UCSD-AML1 (cell line): ENCODE measurements at regions not wholly inside any gene's neighbourhood (a gene's known extent, or its start where the extent isn't known, plus 50 kb on each side); places are given as distances from the start of the nearest gene placed in this dataset.
"Not testable (repeated sequence)": the region's sequence is repeated elsewhere in the genome, so short reads cannot be mapped to it uniquely, and the experiment has no call there.

ENCODE experiments used
- DNase-seq: peaks from one replicate; lab custom pipeline; 2025; ENCODE audit not compliant: unreplicated experiment; lab: John Stamatoyannopoulos, UW

DNA sequence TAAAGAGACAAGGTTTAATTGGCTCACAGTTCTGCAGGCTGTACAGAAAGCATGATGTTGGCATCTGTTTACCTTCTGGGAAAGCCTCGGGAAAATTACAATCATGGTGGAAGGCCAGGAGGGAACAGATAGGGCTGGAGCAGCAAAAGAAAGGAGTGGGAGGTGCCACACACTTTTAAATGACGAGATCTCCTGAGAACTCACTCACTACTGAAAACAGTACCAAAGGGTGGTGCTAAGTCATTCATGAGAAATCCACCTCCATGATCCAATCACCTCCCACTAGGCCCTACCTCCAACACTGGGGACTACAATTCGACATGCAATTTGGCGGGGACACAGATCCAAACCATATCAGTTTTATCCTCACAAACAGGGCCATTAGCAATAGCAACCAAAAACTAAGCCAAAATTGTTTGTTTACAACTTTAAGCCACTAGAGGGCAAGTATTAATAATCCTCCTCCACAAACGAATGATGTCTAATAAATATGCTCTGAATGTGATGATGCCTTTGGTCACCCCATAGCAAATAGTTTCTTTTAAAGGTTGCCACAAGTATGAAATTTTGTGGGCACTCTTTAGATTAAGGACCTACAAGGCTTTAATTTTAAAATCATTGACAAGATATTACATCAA lies 129.2 kb upstream of the NRBF2 start:
- no peak for DNase-seq

DNA sequence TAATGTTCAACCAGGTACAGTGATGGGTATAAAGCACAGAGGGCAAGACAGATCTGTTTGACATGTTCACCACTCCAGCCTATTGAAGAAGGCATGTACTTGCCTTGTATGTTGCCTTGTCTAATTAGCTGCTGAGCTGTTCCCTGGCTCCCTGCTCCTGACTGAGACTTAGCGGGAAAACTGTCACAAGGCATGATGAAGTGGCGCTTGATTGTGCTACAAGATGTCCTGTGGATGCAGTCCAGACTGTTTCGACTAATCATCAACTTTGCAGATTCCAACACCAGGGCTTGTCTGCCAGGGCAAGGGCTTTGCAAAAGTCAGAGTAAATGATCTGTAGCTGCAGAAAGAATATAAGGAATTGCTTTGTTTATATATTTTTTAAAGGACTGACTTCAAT lies 136.2 kb upstream of the NRBF2 start:
- no peak for DNase-seq

DNA sequence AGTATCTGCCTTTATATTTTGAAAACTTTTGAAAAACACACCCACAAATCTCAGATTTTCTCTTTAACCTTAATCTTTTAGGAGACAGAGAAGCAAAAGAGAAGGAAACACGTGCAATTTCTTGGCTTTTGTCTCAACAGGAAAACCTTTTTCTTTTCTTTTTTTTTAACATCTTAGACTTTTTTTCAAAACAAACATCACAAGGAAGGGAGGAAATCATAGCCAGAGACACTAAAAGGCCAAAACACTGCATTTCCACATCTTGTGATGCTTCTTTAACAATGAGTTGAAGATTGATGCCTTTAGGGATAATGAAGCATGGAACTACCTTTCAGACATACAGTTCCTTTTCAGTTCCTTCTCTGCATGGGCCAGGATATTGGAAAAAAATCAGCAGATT lies 136.6 kb upstream of the NRBF2 start:
- DNase-seq, result no peak

DNA sequence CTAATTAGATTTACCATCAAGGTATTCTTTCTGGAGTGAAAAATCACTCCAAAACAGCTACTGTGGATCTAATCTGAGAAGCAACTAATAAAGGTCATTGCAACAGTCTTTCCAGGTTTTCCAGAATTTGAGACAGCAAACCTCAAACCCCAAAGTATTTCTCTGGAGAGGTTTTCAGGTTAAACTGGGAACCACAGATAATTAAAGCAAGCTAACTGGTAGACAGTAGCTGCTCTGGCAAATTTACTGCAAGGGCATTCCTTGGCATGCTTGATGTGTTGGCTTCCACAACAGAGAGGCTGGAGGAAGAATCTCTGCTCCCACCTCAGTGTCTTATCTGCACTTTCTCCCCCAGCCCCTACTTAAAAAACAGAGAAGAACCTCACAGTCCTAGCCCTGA lies 140.0 kb upstream of the NRBF2 start:
- DNase-seq, result no peak

DNA sequence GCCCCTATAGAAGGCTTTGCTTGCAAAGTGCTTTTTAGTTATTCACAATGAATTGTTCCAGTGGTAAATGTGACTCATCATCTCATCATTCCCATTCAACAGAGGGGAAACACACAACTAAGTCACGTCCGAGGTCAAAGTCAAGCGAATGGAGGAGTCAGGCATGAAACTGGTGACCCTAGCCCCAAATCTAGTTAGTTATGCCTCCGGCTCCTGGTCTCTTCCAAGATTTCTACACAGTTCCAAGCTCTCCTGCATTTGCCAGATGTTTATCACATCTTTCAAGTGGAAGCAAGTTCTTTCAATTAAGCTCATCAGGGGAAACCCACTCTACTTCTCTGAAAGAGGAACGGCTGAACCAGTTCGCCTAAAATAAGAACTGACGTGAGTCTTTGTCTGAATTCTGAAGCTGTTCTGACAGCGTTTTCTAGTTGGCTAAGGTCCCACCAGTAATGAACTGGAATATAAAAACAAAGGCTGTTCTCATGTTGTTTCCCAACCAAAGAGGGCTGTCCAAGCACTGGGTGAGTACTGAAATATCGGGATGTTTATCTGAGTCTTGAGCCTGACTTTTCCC lies 140.9 kb upstream of the NRBF2 start:
- DNase-seq, result no peak

DNA sequence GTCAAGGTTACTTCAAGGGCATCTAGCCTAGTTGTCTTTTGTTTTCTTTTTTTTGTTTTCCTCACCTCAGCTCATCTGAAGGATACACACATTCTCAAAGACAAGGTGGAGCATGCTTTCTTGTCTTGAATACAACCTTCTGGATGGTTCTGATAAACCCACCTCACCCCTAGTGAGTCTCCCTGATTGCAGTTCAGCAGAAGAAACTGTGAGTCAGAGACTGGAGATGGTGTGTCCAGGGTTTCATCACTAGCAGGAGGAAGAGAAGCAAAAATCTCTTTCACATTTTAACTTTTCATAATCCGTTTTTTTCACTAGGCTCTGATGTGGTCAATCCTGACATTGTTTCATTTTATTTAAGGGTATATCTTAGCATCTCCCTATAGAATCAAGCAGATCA lies 143.0 kb upstream of the NRBF2 start:
- DNase-seq, result no peak

DNA sequence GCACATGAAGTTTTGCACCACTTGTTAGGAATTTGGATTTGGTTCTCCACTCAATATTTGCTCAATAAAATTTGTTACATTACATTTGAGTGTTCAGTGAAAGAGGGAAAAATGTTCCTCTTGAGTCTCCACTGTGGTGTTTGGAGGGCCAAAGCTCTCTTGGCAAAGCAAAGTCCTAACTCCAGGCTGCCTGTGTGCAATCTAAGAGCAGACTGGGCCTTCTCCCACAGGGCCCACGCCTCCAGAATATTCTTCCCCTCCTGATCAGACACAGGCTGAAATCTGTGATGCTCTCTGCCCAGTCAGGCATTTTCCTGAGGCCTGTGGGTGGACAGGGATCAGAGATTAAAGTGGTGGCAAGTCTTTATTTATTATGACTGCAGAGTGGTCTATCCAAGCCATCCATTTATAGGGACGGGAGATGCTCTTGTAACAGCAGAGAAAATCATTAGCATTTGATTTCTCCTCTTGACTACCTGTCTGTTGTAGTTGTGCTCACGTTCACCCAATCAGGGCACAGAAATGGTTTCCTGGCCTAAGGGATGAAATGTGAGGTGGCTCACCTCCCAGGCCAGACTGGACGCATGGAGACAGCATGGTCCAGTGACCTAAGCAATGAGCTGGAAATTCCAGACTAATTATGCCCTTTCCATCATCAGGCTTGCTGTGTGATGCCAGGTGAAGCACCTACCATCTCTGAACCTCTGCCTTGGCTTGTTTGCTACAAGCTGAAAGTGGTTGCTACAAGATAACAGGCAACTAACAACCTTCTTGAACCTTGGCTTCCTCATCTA lies 147.1 kb upstream of the NRBF2 start:
- DNase-seq, result no peak

DNA sequence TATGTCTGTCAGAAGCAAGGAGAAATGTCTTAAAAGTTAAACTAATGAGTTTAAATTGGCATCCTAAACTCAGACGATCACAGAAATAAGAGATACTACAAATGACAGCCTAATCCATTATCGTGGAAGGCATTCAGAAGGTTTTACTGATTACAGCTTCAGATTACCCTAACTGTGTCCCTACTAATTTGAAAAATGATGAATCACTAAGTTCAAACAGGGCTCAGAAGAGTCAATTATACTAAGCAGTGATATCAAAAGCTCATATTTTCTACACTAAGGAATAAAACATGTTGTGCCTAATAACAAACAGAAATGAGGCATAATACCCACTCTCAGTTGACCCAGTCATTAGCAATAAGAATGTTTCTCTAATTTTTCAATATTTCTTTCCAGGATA lies 152.0 kb upstream of the NRBF2 start:
- DNase-seq, result no peak

DNA sequence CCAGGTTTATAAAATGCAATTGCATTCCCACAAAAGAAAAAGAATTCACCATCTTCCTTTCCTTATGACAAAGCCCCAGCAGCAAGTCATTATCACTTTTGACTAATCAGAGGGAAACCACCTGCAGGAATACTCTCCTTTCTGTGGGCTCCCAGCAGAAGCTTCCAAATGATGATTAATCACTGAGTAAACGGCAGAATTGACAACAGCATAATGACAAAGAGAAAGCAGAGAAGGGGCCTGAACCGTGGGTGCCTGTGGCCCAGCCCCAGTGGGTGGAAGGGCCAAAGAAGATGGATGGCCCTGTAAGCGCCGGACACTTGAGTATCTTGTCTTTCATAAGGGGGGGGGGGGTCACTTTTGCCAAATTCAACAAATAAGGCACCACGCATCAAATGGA lies 152.4 kb upstream of the NRBF2 start:
- no peak for DNase-seq

DNA sequence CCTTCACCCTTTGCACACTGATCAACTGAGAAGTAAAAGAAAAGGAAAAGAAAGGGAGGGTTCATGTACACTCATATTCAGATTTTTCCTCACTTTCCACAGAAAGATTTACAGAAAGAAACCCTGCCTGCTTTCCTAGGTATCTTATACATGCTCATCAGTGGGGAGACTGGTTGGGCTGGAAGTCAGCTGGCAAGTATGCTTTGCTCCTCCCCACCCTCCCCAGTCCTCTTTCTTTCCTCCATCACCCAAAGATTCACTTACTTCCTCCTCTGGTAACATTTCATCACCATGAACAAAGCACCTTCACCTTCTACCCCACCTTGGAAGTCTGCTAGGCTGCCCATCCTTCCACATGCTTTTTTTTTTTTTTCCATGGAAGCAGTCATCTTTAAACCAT lies 153.2 kb upstream of the NRBF2 start:
- no peak for DNase-seq

DNA sequence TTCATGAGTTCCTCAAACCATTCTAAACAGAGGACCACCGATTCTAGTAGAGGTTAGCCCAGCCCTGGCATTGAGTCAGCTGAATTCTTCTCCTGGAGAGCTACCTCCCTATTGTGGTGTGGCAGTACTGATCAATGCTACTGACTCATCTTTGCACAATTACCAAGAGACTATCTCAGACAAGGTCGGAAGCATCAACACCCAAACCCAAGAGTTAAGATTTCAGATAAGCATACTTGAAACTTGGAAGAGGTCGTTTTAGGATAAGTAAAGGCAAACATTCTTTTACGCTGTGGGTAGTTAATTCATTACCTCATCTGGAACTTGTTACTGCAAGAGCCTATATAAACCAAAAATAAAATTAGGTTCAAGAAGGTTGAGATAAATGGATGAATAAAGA lies 154.6 kb upstream of the NRBF2 start:
- DNase-seq, result no peak

DNA sequence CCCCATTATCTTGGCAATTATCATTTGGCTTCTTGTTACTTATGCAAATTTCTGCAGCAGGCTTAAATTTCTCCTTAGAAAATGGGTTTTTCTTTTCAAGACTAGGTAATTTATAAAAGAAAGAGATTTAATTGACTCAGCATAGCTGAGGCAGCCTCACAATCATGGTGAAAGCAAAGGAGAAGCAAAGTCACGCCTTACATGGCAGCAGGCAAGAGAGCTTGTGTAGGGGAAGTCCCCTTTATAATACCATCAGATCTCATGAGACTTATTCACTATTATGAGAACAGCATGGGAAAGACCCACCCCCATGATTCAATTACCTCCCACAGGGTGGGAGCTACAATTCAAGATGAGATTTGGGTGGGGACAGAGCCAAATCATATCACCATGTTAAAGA lies 158.3 kb upstream of the NRBF2 start:
- not testable (repeated sequence) for DNase-seq

DNA sequence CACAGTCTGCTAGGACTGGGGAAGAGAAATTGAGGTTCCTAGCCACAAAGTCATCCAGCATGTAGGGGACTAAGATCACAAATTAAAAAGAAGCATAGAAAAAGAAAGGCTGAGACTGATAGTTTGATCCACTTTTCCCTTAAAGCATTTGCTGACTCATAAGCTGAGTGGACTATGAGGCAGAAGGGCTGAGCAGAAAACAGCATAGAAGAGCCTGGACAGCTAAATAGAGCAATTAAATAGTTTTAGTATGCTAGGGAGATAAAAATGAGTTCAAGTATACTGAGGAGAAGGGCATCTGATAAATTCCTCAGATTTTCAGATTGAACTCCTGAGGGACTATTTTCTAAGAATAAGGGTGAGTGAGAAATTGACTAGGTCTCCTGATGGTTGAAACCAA lies 155.9 kb upstream of the EGR2 start:
- DNase-seq, result no peak

DNA sequence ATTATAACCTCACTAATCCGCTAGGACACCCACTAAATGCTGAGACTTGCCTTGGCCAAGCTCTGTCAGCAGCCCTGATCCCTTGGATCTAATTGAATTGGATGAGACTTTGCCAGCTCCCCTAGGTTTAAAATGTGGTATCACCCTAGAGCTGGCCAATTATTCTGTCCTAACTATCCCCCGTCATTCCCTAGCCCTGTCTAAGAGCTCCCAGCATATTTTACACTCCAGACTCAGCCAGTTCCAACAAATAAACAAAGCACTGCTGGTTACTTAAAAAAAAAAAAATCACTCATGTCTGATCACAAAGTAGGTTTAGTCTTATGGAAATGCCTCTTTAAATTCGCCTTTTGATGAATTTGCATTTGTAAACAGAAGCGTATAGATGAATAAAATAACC lies 147.9 kb upstream of the EGR2 start:
- no peak for DNase-seq

DNA sequence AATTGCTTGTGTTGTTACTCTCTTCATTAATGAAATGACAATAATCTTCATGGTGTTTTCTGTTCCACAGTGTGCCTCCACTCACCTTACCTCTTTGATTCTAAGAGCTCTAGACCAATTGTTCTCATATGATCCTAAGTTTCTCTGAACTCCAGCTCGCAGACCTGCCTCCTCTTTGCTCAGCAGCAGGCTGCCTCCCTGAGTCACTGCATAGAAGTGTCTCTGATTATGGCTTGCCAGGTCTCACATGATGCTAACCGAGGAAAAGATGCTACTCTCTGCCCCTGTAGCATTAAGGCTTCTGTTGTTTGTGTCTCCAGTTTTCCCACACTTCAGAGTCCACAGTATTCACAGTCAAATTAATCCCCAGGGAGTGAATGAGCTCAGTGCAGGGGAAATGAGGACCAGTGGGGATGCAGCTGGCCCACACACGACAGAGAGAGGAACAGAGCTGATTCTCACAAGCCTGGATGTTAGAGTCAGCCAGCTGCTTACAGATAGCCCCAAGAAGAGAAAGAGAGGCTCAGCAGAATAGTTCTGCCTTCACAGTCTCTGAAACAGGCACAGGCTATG lies 145.9 kb upstream of the EGR2 start:
- DNase-seq, result no peak

DNA sequence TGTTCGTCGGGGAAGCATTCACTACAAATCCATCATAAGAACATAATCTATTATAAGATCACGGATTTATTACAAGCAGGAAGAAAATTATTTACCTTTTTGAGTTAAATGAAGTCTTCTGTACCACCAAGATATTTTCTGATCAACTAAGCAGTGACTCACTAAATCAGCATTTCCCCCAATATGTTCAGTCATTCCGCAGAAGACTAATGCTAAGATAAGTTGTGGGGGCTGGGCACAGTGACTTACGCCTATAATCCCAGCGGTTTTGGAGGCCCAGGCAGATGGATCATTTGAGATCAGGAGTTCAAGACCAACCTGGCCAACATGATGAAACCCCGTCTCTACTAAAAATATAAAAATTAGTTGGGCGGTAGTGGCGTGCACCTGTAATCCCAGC lies 144.2 kb upstream of the EGR2 start:
- no peak for DNase-seq

DNA sequence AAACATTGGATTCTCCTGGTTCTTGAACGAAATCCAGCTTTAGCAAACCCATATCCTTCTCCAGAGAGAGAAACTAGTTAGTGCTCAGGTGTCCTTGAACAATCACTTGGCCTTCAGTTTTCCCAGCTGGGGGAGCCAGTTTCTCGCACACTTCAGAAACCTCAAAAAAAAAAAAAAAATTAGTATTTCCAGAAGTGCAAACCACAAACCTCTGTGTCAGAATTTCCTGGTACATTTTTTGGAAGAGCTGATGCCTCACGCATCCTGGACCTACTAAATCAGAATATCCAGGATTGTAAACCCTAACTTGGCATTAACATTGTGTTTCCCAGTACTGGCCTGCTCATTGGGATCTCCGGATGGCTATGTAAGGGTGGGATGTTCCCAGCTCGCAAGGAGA lies 143.4 kb upstream of the EGR2 start:
- DNase-seq, result no peak

DNA sequence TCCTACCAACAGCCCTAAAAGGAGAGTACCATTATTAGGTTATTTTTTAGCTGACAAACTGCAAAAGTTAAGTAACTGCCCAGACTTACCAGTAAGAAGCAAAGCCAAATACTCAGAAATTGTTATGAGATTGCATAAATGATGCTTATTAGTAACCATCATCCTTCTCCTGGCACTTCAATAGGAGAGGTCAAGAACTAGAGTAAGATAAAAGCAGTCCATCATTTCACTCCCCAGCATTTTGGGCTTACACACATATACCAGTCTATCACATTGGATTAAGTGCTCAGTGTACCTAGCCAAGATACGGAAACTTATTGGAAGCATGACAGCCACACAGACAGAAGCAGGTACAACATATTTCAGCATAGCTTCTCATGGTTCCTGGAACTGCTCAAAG lies 142.8 kb upstream of the EGR2 start:
- no peak for DNase-seq

DNA sequence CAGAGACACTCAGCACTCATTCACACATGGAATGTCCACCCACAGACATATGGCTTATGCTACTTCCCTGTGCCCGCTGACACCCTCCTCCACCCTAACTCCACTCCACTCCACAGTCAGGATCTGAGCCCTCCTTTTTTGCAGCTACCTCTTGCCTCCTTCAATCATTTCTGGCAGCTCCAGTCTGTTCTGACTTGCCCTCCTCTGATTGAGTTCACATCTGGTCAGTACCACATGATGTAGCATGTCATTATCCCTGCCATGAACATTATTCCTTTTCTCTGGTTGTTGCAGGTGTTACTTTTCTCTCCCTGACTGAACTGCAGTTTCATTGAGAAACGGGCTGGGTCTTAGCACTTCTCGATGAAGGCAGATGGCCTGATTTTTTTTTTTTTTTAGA lies 130.1 kb upstream of the EGR2 start:
- no peak for DNase-seq

DNA sequence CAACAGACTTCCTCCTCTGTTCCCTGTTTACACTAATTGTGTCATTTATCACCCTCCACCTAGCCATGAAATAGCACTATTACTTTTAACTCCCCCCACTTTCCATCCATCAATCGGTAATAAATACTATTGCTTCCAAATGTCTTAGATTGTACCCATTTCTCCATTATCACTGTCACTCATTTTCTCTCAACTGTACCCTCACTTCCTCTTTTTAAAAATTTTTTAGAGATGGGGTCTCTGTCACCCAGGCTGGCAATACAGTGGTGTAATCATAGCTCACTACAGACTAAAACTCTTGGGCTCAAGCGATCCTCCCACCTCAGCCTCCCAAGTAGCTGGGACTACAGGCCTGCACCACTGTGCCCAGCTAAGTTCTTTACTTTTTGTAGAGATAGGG lies 123.5 kb upstream of the EGR2 start:
- no peak for DNase-seq

DNA sequence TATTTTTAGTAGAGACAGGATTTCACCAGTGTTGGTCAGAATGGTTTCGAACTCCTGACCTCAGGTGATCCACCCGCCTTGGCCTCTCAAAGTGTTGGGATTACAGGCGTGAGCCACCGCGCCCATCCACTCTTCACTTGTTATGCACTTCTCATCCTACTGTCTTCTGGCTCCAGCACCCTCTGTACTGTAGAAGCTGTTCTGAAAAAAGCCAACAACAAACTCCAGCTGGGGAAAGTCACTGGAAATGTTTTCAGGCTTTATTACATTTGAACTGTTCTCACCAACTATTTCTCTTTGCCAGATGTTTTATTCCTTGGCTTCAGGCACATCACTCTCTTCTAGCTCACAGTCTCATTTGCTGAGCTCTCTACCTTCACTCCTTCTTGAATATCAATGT lies 122.5 kb upstream of the EGR2 start:
- no peak for DNase-seq

DNA sequence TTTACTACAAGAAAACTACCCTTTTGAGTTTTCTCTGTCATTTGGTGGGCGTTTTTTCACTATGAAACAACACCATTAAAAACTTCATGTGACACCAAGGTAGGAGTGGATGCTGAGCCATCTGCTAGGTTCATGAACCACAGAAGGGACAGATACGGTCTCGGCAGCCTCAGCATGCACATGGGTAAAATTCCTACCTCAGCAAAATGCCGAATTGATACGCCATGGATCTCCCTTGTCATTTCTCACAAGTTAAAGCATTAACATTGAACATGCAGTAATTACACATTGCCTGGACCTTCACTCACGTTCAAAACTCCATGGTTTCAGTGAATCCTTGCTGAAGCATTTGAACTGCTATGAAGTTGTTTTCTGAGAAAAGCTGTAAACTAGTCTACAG lies 121.5 kb upstream of the EGR2 start:
- no peak for DNase-seq
